ENCODE measurements at regions not wholly inside any gene's neighbourhood (a gene's known extent, or its start where the extent isn't known, plus 50 kb on each side); places are given as distances from the start of the nearest gene placed in this dataset.

DNA sequence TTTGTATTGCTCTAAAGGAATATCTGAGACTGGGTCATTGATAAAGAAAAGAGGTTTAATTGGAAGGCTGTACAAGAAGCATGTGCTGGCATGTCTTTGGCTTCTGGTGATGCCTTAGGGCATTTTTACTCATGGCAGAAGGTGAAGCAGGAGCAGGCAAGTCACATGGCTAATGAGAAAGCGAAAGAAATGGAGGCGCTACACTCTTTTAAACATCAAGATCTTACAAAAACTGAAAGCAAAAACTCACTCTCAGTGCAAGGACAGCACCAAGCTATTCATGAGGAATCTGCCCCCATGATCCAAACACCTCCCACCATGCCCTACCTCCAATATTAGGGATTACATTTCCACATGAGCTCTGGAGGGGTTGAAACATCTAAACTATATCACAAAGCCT lies 1458.8 kb upstream of the ACO1 start:
- H3F3A ChIP-seq (ENCODE audit: insufficient read depth, low read length), result no peaks in the 10 kb centered on the region
- no peak overlapping the region for H3K9ac ChIP-seq (ENCODE audit: low read length)
- no peaks in the 10 kb centered on the region for H3K79me2 ChIP-seq (ENCODE audit: insufficient read depth, low read length)
- H3K9me3 ChIP-seq (ENCODE audit: low read length), result no peaks in the 10 kb centered on the region
- H2AFZ ChIP-seq (ENCODE audit: low read length), result no peak overlapping the region
- H3K27ac ChIP-seq (ENCODE audit: low read depth, low read length, poor library complexity, severe bottlenecking), result no peak overlapping the region
- TF ChIP-seq EZH2 (IDR thresholded peaks at IDR 0.05; ENCODE audit: borderline replicate concordance, low read length), result no peak
- TF ChIP-seq, protein P1, sequence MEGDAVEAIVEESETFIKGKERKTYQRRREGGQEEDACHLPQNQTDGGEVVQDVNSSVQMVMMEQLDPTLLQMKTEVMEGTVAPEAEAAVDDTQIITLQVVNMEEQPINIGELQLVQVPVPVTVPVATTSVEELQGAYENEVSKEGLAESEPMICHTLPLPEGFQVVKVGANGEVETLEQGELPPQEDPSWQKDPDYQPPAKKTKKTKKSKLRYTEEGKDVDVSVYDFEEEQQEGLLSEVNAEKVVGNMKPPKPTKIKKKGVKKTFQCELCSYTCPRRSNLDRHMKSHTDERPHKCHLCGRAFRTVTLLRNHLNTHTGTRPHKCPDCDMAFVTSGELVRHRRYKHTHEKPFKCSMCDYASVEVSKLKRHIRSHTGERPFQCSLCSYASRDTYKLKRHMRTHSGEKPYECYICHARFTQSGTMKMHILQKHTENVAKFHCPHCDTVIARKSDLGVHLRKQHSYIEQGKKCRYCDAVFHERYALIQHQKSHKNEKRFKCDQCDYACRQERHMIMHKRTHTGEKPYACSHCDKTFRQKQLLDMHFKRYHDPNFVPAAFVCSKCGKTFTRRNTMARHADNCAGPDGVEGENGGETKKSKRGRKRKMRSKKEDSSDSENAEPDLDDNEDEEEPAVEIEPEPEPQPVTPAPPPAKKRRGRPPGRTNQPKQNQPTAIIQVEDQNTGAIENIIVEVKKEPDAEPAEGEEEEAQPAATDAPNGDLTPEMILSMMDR (IDR thresholded peaks at IDR 0.05; ENCODE audit: low read length), result no peak
- H3K9me2 ChIP-seq (ENCODE audit: low read depth, low read length), result no peaks in the 10 kb centered on the region
- no peaks in the 10 kb centered on the region for H3K27me3 ChIP-seq (ENCODE audit: insufficient read depth, low read length)
- no peaks in the 10 kb centered on the region for H3K36me3 ChIP-seq (ENCODE audit: insufficient read depth, low read length)
- H3K4me3 ChIP-seq (ENCODE audit: low read depth, low read length, poor library complexity, severe bottlenecking), result no peak overlapping the region
- H3K4me2 ChIP-seq (ENCODE audit: low read length), result no peak overlapping the region
- H4K20me1 ChIP-seq (ENCODE audit: insufficient read depth, low read length), result no peaks in the 10 kb centered on the region
- H3K4me1 ChIP-seq (ENCODE audit: insufficient read depth, low read length, severe bottlenecking), result no peaks in the 10 kb centered on the region

DNA sequence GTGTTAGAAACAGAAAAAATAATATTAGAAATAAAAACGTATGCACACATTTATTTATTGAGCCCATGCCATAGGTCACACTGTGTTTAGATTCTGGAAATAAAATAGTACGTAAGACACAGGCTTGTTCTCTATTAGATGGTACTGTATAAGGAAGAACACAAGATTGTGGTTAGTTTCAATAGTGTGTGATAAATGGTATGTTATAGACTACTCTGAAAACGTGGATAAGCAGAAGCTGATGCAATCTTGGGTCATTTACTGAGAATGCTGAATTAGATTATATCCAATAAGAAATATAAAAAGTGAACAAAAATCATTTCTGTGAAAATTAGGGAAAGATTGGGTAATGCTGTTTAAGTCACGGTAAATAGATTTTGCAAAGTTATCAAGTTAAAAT lies 1456.4 kb upstream of the ACO1 start:
- Histone ChIP-seq H3K9me2 (ENCODE audit: low read depth, low read length) (no peaks in the 10 kb centered on the region), H3K9me3 (ENCODE audit: low read length) (no peaks in the 10 kb centered on the region), H3K27ac (ENCODE audit: low read depth, low read length, poor library complexity, severe bottlenecking) (no peak overlapping the region), H3K36me3 (ENCODE audit: insufficient read depth, low read length) (no peaks in the 10 kb centered on the region), H4K20me1 (ENCODE audit: insufficient read depth, low read length) (no peaks in the 10 kb centered on the region), H2AFZ (ENCODE audit: low read length) (no peak overlapping the region), H3K4me3 (ENCODE audit: low read depth, low read length, poor library complexity, severe bottlenecking) (no peak overlapping the region), H3K27me3 (ENCODE audit: insufficient read depth, low read length) (no peaks in the 10 kb centered on the region), H3K79me2 (ENCODE audit: insufficient read depth, low read length) (no peaks in the 10 kb centered on the region), H3K4me2 (ENCODE audit: low read length) (no peak overlapping the region), H3K4me1 (ENCODE audit: insufficient read depth, low read length, severe bottlenecking) (no peaks in the 10 kb centered on the region), H3K9ac (ENCODE audit: low read length) (no peak overlapping the region), H3F3A (ENCODE audit: insufficient read depth, low read length) (no peaks in the 10 kb centered on the region)
- no peak for TF ChIP-seq EZH2 (IDR thresholded peaks at IDR 0.05; ENCODE audit: borderline replicate concordance, low read length)
- TF ChIP-seq, protein P1 (IDR thresholded peaks at IDR 0.05; ENCODE audit: low read length), result no peak

GRCh38 chr9:30932226-30932625 lies 1452.2 kb upstream of the ACO1 start:
- Histone ChIP-seq H4K20me1 (ENCODE audit: insufficient read depth, low read length) (no peaks in the 10 kb centered on the region), H3K79me2 (ENCODE audit: insufficient read depth, low read length) (no peaks in the 10 kb centered on the region), H2AFZ (ENCODE audit: low read length) (no peak overlapping the region), H3K4me2 (ENCODE audit: low read length) (no peak overlapping the region), H3K4me1 (ENCODE audit: insufficient read depth, low read length, severe bottlenecking) (no peaks in the 10 kb centered on the region), H3K36me3 (ENCODE audit: insufficient read depth, low read length) (no peaks in the 10 kb centered on the region), H3K27ac (ENCODE audit: low read depth, low read length, poor library complexity, severe bottlenecking) (no peak overlapping the region), H3K9ac (ENCODE audit: low read length) (no peak overlapping the region), H3F3A (ENCODE audit: insufficient read depth, low read length) (no peaks in the 10 kb centered on the region), H3K9me2 (ENCODE audit: low read depth, low read length) (no peaks in the 10 kb centered on the region), H3K4me3 (ENCODE audit: low read depth, low read length, poor library complexity, severe bottlenecking) (no peak overlapping the region), H3K9me3 (ENCODE audit: low read length) (no peaks in the 10 kb centered on the region), H3K27me3 (ENCODE audit: insufficient read depth, low read length) (no peaks in the 10 kb centered on the region)
- TF ChIP-seq EZH2 (IDR thresholded peaks at IDR 0.05; ENCODE audit: borderline replicate concordance, low read length), result no peak
- TF ChIP-seq, protein P1 (IDR thresholded peaks at IDR 0.05; ENCODE audit: low read length), result no peak
